Body of pancreas (tissue), 4 donors: ENCODE measurements at regions not wholly inside any gene's neighbourhood (a gene's known extent, or its start where the extent isn't known, plus 50 kb on each side); places are given as distances from the start of the nearest gene placed in this dataset.

Experiments
- ATAC-seq: fragments of 150-250 bp; one replicate; pipeline ENCODE4 v1.9.1; 2016
- DNase-seq, 4 donors: peaks; one replicate each; pipeline ENCODE4 v3.0.0-alpha.2; 2019
- H3K27ac ChIP-seq, 4 donors: fragments of 200-600 bp; sonication (generic); 1 replicate in 3 of 4; 2 replicates in 1 of 4; pipeline versions ENCODE4 v1.5.1 to v1.6.1; 2016 to 2019; ENCODE audit warnings: mild to moderate bottlenecking in 1 of 4, mixed read lengths in 1 of 4, moderate library complexity in 1 of 4
- H3K27me3 ChIP-seq, 2 donors: fragments of 200-600 bp; sonication (generic); one replicate each; pipeline ENCODE4 v1.6.0; 2016; ENCODE audit warnings: mild to moderate bottlenecking in 1 of 2
- H3K36me3 ChIP-seq, 2 donors: fragments of 200-600 bp; sonication (generic); replicated peaks in 1 of 2; 2 replicates each; pipeline ENCODE4 v1.5.1; 2016; ENCODE audit warnings: low read depth in 2 of 2; ENCODE audit not compliant: insufficient read depth in 1 of 2
- H3K4me1 ChIP-seq: fragments of 200-600 bp; sonication (generic); one replicate; pipeline ENCODE4 v1.6.0; 2016
- H3K4me3 ChIP-seq, 2 donors: fragments of 200-600 bp; sonication (generic); 1 replicate in 1 of 2; 2 replicates in 1 of 2; pipeline ENCODE4 v1.5.1; 2016 to 2019
- H3K9me3 ChIP-seq, 3 donors: fragments of 200-600 bp; sonication (generic); 1 replicate in 2 of 3; 2 replicates in 1 of 3; pipeline ENCODE4 v1.5.1; 2016
- CTCF ChIP-seq, 7 experiments: fragments of 450-650 bp in 4 of 7; fragments of 200-600 bp in 3 of 7; sonication (generic) in 3 of 7; IDR thresholded peaks; one replicate each; pipeline ENCODE4 v1.5.1; 2016 to 2019; ENCODE audit warnings: antibody characterized with exemption in 7 of 7
- POLR2A ChIP-seq, 3 donors: fragments of 450-650 bp; IDR thresholded peaks; one replicate each; pipeline ENCODE4 v1.6.1; 2016; ENCODE audit warnings: antibody characterized with exemption in 3 of 3, mild to moderate bottlenecking in 2 of 3
- WGBS, 2 donors: methylation state at CpG; one replicate each; pipeline ENCODE4 v1.1.5; 2017; 5-methylcytosine and 5-hydroxymethylcytosine counted together
- intact Hi-C: fragments of 100-400 bp; cut with DNase I; formaldehyde crosslinking; loops from one replicate; pipeline ENCODE4 v1.15.1; 2023

- Histone ChIP-seq H3K9me3 (no peaks in the 10 kb centered on the region), H3K36me3 (no peaks in the 10 kb centered on the region), H3K27me3 (no peaks in the 10 kb centered on the region), H3K4me3 (no peak overlapping the region), H3K27ac (no peak overlapping the region), H3K4me1 (peaks cover 8% of the 10 kb centered on the region)
- intact Hi-C loops: no loop called here
- no peak for ATAC-seq
- TF ChIP-seq CTCF (IDR thresholded peaks at IDR 0.05): no peak
- no peak for TF ChIP-seq POLR2A (IDR thresholded peaks at IDR 0.05)
- DNase-seq: no peak
These were observed 1389.8 kb upstream of the ZEB2 start for GRCh38 chr2:145909766-145910165.

GRCh38 chr2:145909175-145909755, 1389.3 kb upstream of the ZEB2 start:
- TF ChIP-seq POLR2A (IDR thresholded peaks at IDR 0.05) (no peak), CTCF (IDR thresholded peaks at IDR 0.05) (no peak)

GRCh38 chr2:145906354-145906753, 1386.4 kb upstream of the ZEB2 start:
- DNase-seq: peak in 1 of 4 donors; percentile 27
- Histone ChIP-seq H3K36me3 (no peaks in the 10 kb centered on the region), H3K9me3 (no peaks in the 10 kb centered on the region), H3K4me1 (peaks cover 8% of the 10 kb centered on the region), H3K27ac (no peak overlapping the region), H3K27me3 (no peaks in the 10 kb centered on the region), H3K4me3 (no peak overlapping the region)
- TF ChIP-seq POLR2A (IDR thresholded peaks at IDR 0.05) (no peak), CTCF (IDR thresholded peaks at IDR 0.05) (no peak)
- 84 to 88% methylated on average over 1 of the region's 1 CpG for WGBS, 2 donors
- intact Hi-C loops: no loop called here
- ATAC-seq: no peak

More at GRCh38 chr2:145909175-145909755, 1389.3 kb upstream of the ZEB2 start:
- no peaks in the 10 kb centered on the region for H3K9me3 ChIP-seq
- ATAC-seq (no peak), DNase-seq (no peak)
- intact Hi-C loops: no loop called here
- H3K27me3 ChIP-seq: no peaks in the 10 kb centered on the region
- peaks cover 8% of the 10 kb centered on the region for H3K4me1 ChIP-seq
- H3K4me3 ChIP-seq: no peak overlapping the region
- 39 to 45% methylated on average over 5 of the region's 5 CpGs for WGBS, 2 donors
- H3K36me3 ChIP-seq: no peaks in the 10 kb centered on the region
- no peak overlapping the region for H3K27ac ChIP-seq

- no peak for TF ChIP-seq CTCF (IDR thresholded peaks at IDR 0.05)
- no peak for TF ChIP-seq POLR2A (IDR thresholded peaks at IDR 0.05)
- Histone ChIP-seq H3K9me3 (no peaks in the 10 kb centered on the region), H3K4me1 (peaks cover 8% of the 10 kb centered on the region), H3K27me3 (no peaks in the 10 kb centered on the region), H3K4me3 (no peak overlapping the region), H3K36me3 (no peaks in the 10 kb centered on the region), H3K27ac (no peak overlapping the region)
- DNase-seq (no peak), ATAC-seq (no peak)
- WGBS, 2 donors: 75 to 79% methylated on average over 1 of the region's 1 CpG
- intact Hi-C loops: no loop called here
These were observed 1385.5 kb upstream of the ZEB2 start for GRCh38 chr2:145905371-145905770.

- DNase-seq: no peak
- H3K27ac ChIP-seq: no peak overlapping the region
- TF ChIP-seq POLR2A (IDR thresholded peaks at IDR 0.05) (no peak), CTCF (IDR thresholded peaks at IDR 0.05) (no peak)
- H3K36me3 ChIP-seq: no peaks in the 10 kb centered on the region
- 87 to 89% methylated on average over 6 of the region's 6 CpGs for WGBS, 2 donors
- H3K27me3 ChIP-seq: no peaks in the 10 kb centered on the region
- no peaks in the 10 kb centered on the region for H3K4me1 ChIP-seq
- no peak for ATAC-seq
- intact Hi-C loops: no loop called here
- H3K9me3 ChIP-seq: no peaks in the 10 kb centered on the region
- H3K4me3 ChIP-seq: no peak overlapping the region
These were observed 1377.2 kb upstream of the ZEB2 start for GRCh38 chr2:145897151-145897550.
